DMS114 treated with DMSO at 0.1 percent for 48 hours (cell line): ENCODE measurements at regions not wholly inside any gene's neighbourhood (a gene's known extent, or its start where the extent isn't known, plus 50 kb on each side); places are given as distances from the start of the nearest gene placed in this dataset.

Experiments used
- DNase-seq: peaks from one replicate; lab custom pipeline; 2025; ENCODE audit not compliant: unreplicated experiment; lab: John Stamatoyannopoulos, UW

DNA sequence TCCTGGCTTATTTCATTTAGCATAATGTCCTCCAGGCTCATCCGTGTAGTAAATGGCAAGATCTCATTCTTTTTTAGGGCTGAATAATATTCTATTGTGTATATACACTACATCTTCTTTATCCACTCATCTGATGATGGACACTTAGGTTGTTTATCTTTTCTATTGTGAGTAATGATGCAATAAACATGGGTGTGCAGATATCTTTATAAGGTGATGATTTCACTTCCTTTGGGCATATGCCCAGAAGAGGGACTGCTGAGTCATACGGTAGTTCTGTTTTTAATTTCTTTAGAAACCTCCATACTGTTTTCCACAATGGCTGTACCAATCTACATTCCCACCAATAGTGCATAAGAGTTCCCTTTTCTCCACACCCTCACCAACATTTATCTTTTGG lies 317.6 kb upstream of the CNKSR2 start:
- no peak for DNase-seq

DNA sequence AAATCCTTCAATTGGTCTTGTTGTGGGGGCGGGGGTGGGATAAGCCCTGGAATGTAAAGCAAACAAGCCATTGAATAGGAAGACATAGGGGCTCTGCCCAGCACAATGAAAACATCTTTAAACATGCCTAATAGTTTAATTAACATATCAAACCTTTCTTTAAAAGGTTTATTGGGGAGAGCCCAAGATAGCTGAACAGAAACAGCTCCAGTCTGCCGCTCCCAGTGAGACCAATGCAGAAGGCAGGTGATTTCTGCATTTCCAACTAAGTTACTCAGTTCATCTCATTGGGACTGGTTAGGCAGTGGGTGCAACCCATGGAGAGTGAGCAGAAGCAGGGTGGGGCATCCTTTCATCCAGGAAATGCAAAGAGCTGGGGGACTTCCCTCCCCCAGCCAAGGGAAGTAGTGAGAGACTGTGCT lies 327.2 kb upstream of the CNKSR2 start:
- DNase-seq, result no peak

GRCh38 chrX:21014326-21014725 lies 359.9 kb upstream of the CNKSR2 start:
- DNase-seq, result no peak

DNA sequence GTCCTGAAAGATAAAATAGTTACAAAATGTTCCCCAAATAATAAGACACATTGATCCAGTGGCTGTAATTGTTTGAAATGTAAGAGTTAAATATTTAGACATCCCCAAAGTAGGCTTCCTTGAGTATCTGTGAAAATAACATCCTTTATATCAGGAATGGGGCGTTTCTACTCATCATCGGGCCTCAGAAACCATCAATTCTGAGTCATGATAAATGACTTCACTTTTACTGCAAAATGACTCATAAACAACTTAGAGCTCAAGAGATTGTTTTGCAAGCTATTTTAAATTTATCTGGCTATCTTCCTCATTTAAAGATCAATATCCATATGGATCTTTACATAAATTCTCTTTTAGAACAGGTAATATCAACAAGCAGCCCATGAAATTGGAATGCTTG lies 369.4 kb upstream of the CNKSR2 start:
- DNase-seq, result no peak

DNA sequence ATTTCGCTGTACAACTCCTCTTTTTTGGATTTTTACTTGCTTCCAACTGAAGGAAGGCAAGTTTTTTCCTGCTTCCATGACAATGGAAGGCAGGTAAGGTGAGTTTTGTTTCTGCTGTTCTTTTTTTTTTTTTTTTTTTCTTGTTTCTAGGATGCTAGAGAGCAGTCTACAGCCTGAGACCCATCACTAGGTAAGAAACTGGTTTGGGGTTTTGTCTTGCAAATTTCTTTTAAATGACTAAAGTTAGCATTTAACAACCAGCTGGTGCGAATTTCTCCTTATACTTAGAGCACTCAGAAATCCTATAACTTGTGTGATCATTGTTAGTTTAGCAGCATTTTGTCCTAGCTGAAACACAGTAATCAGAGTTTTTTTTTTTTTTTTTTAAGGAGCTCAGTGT lies 378.4 kb upstream of the CNKSR2 start:
- DNase-seq, result no peak

DNA sequence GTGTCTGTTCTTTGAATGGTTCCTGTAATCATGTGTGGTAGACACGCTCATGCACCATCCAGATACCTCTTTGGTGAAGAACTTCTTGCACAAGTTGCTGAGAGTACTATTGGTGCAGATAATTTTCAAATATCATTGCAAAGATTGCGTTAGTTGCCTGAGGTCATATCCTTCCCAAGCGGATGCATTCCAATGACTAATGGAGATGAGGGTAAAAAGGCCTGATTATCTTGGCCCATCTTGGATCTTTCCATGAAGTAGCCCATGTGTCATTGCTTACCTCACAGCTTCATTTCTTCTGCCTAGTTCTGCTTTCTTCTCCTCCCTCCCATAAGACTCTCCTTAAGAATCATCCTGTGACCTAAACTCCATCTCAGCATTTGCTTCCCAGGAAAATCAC lies 384.9 kb upstream of the CNKSR2 start:
- no peak for DNase-seq

DNA sequence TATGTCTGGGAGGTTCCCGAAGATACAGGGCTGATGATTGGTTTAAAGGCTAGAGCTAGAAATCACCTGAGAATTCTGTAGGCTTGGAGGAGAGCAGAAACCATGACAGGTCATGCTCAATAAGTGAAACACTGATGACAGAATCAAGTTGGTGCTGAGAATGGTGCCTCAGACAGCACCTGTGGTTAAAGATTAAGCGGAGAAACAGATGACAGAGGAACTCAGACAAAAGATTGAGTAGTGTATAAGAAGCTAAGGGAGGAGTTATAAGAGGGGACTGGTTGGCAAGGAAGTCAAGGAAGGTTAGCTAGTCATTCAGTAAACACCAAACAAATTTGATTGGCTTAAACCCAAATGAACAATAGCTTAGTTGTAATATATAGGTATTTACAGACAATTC lies 385.4 kb upstream of the CNKSR2 start:
- DNase-seq, result no peak

GRCh38 chrX:20988118-20988517 lies 386.1 kb upstream of the CNKSR2 start:
- DNase-seq, result no peak

GRCh38 chrX:20980426-20980825 lies 393.8 kb upstream of the CNKSR2 start:
- no peak for DNase-seq

DNA sequence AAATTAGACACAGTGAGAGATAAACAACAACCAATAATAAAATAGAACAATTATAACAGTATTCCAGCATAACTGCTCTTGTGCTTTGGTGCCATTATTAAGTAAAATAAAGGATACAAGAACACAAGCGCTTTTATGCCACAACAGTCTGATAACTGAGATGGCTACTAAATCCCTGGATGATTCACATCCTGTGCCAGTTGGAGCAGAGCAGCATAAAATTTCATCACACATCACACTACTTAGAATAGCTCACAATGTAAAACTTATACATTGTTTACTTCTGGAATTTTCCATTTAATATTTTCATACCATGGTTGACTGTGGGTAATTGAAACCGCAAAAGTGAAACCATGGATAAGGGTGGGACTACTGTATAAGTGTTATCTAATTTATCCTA lies 399.9 kb upstream of the CNKSR2 start:
- DNase-seq, result no peak

DNA sequence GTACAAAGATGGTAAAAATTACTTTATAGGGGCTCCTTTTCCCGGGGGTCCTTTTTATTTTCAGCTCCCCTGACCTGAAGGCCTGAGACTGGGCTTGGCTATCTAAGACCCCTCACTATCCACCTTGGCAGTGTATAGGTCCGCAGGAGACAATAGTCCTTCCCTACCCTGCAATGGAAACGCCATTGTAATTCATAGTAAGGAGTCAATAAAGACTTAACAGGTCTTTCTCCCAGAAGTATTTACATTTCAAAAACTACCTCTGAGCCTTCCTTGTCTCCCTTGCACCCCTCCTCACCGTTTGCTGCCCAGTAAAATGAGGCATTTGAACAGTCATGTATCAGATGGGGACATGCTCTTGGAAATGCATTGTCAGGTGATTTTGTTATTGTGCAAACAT lies 401.2 kb upstream of the CNKSR2 start:
- DNase-seq, result no peak

DNA sequence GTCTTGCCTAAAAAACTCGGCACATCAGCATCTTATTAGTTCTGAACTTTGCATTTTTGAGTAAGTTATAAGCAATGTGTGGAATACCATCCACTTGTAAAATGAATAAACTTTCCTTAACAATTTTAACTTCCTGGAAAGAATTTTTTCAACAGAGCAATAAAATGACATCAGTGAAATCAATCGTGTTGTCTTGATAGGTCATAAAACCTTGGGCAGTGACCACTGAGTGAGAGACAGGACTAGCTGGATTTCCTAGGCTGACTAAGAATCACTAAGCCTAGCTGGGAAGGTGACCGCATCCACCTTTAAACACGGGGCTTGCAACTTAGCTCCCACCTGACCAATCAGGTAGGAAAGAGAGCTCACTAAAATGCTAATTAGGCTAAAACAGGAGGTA lies 403.0 kb upstream of the CNKSR2 start:
- no peak for DNase-seq

DNA sequence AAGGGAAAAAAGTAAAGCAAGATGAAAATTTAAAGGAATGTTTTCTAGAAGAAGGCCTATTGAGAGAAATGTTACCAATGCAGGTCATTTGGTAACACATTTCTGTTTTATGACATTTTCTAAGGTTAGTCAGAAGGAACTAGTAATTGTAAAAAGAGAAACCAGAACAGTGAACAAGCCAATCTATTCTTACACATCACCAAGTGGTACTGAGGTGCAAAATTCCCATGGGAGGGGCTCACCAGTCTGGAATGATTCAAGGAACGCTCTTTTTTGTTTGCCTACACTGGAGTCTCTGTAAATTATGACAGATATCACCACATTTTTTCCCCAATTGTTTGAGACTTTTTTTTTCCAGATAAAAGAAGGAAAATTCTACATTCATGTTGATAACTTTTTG lies 404.7 kb upstream of the CNKSR2 start:
- DNase-seq, result no peak

DNA sequence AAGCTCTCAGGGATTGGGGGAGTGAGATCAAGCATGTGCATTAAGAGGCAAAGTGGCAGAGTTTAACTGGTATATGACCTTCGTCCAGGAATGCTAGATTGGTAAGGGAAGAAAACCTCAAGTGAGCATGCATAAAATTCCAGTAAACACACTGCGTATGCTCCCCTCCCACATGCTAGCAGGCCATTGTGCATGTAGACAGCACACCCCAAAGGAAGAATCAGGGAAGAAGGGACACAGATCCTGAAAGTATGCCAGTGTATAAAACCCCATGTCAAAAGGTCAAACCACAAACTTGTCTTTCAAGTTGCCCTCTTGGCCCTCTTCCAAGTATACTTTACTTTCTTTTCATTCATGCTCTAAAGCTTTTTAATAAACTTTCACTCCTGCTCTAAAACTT lies 405.2 kb upstream of the CNKSR2 start:
- DNase-seq, result no peak

GRCh38 chrX:20967725-20968124 lies 406.5 kb upstream of the CNKSR2 start:
- no peak for DNase-seq

DNA sequence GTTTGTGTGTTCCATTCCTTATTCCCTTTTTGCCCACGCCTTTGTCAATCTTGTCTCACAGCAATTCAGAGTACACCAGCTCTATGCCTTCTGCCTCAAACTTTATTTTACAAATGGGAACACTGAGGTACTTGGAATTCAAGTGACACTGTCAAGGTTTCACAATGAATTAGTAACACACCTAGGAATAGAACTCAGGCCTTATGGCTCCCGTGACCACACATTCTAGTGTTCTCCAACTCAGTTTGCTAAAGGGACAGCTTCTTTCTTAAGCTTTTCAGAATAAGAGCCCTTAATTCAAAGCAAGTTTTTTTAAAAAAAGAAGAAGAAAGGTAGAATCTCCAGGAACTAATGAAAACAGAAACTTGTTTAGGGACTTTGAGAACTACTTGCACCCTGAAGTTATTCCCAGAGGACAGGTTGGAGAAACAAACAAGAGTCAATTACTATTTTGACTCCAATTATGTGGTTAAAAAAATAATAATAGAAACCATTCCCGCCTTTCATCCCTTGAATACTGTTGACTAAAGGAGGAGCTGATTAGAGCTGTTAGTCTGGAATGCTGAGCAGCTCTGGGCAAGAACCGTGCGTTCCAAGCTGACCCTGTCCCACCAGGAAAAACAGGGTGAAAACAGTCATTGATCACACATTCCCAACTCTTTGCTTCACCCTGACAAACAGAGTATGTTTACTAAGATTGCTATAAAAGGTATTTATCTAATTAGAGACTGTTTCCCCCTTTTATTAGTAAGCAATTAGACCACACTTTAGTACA lies 408.8 kb upstream of the CNKSR2 start:
- no peak for DNase-seq

GRCh38 chrX:20954014-20954413 lies 420.2 kb upstream of the CNKSR2 start:
- no peak for DNase-seq

GRCh38 chrX:20952180-20952579 lies 422.0 kb upstream of the CNKSR2 start:
- no peak for DNase-seq

- no peak for DNase-seq
These were observed 423.0 kb upstream of the CNKSR2 start for GRCh38 chrX:20951016-20951810.

DNA sequence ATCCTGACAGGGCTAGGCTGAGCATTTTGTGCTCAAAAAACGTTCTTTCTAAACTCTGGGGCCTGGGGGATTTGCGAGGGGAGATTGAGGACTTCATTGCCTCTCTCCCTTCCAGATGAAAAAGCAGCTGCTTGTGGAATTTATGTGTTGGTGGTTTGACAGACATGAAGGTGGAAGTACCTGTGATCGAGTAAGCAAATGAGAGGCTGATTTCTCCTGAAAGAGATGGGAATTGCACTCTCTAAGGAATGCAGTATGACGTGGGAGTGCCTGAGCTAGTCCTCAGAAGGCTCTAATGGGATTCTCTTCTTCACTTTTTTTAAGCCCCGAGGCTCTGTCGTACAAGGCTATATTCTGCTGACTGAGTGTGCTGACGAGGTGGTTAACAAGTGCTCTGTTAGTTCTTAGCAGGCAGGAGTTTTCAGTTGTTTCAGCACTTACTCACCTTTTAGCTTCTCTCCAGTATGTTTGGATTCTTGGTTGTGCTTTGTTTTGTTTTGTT lies 426.8 kb upstream of the CNKSR2 start:
- no peak for DNase-seq

DNA sequence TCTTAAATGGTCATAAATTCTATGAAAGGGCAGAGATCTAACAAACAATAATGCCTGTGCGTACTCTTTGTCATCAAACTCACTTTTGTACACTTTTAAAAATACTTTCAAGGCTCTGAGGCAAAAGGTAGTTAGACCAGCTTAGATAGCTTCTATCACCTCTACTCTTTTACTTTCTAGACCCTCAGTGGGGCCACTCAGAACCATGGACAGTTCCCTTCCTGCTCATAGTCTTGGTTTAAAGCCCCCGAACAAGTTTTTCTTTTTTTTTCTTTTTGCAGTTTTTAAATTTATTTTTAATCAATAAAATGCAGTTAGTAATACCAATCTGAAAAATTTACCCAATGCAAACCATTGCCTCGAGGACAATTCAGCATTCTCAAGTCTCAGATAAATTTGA lies 460.5 kb upstream of the CNKSR2 start:
- DNase-seq, result no peak

DNA sequence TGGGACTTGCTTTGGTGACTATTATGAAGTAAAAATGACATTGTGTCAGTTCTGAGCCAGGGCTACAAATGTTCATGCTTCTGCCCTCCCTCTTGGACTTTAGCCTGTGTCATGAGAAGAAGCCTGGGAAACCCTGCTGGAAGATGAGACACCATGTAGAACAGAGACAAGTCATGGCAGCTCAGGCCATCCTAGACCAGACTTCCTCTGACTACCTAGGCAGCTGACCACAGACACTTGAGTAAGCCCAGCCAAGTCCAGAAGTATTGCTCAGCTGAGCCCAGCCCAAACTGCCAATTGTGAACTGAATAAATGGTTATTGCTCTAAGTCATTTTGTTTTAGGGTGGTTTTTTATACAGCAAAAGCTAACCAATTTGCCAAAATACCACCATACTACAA lies 467.6 kb upstream of the CNKSR2 start:
- no peak for DNase-seq
